HEK293T (cell line): ENCODE measurements at regions not wholly inside any gene's neighbourhood (a gene's known extent, or its start where the extent isn't known, plus 50 kb on each side); places are given as distances from the start of the nearest gene placed in this dataset.

Experiments
- ELF4 ChIP-seq: fragments of 450-650 bp; IDR thresholded peaks from 2 replicates; pipeline ENCODE4 v1.6.1; 2017; ENCODE audit warnings: antibody characterized with exemption
- FOXM1 ChIP-seq: fragments of 450-650 bp; IDR thresholded peaks from 2 replicates; pipeline ENCODE4 v1.6.1; 2017; ENCODE audit warnings: mild to moderate bottlenecking, borderline replicate concordance
- HDGF ChIP-seq: fragments of 450-650 bp; IDR thresholded peaks from 2 replicates; pipeline ENCODE4 v1.6.1; 2017; ENCODE audit warnings: antibody characterized with exemption, borderline replicate concordance
- SUZ12 ChIP-seq: fragments of 450-650 bp; IDR thresholded peaks from 2 replicates; pipeline ENCODE4 v1.6.1; 2016; ENCODE audit warnings: mild to moderate bottlenecking
- TARDBP ChIP-seq: fragments of 450-650 bp; IDR thresholded peaks from 2 replicates; pipeline ENCODE4 v1.6.1; 2016

GRCh38 chr17:56064506-56064905 is 88.8 kb upstream of the ANKFN1 start:
- TF ChIP-seq SUZ12 (no peak), TARDBP (no peak), ELF4 (no peak), FOXM1 (no peak), HDGF (no peak)
